GM20000 (cell line): ENCODE measurements at regions not wholly inside any gene's neighbourhood (a gene's known extent, or its start where the extent isn't known, plus 50 kb on each side); places are given as distances from the start of the nearest gene placed in this dataset.

ENCODE experiments used
- DNase-seq: peaks from one replicate; pipeline ENCODE4 v3.0.0; 2012; ENCODE audit warnings: low spot score
- CTCF ChIP-seq: IDR thresholded peaks from 2 replicates; pipeline ENCODE4 v1.5.1; 2012; ENCODE audit warnings: mild to moderate bottlenecking, control low read depth; ENCODE audit errors: extremely low read depth, missing control alignments

- DNase-seq: no peak
- no peak for TF ChIP-seq CTCF
Observed at GRCh38 chr9:28234894-28235277, 661.6 kb upstream of the C9orf72 start.

- no peak for DNase-seq
- no peak for TF ChIP-seq CTCF
Observed at GRCh38 chr9:28249424-28249823, 676.1 kb upstream of the C9orf72 start.

GRCh38 chr9:28255174-28255573 lies 681.9 kb upstream of the C9orf72 start:
- no peak for DNase-seq
- TF ChIP-seq CTCF: no peak

- no peak for DNase-seq
- TF ChIP-seq CTCF: no peak
Observed at GRCh38 chr9:28260330-28260729, 687.0 kb upstream of the C9orf72 start.

GRCh38 chr9:28264368-28264767 lies 691.1 kb upstream of the C9orf72 start:
- TF ChIP-seq CTCF: no peak
- DNase-seq: no peak

- no peak for TF ChIP-seq CTCF
- DNase-seq: no peak
Observed at GRCh38 chr9:28267351-28267750, 694.1 kb upstream of the C9orf72 start.

- no peak for TF ChIP-seq CTCF
- DNase-seq: no peak
Observed at GRCh38 chr9:28270156-28270555, 696.9 kb upstream of the C9orf72 start.
